ENCODE measurements at regions not wholly inside any gene's neighbourhood (a gene's known extent, or its start where the extent isn't known, plus 50 kb on each side); places are given as distances from the start of the nearest gene placed in this dataset.

GRCh38 chr6:24004659-24005058 lies 121.4 kb upstream of the NRSN1 start:
- no peak for DNase-seq
- TF ChIP-seq POLR2A (IDR thresholded peaks at IDR 0.05): no peak
- TF ChIP-seq CTCF (IDR thresholded peaks at IDR 0.05): no peak
- Histone ChIP-seq H3K27ac (no peak overlapping the region), H3K4me1 (no peaks in the 10 kb centered on the region), H3K9me3 (no peaks in the 10 kb centered on the region), H3K4me3 (no peak overlapping the region), H3K27me3 (no peaks in the 10 kb centered on the region), H3K36me3 (no peaks in the 10 kb centered on the region)
- intact Hi-C loops (cut with DNase I): no loop called here
- ATAC-seq: no peak
- WGBS (ENCODE audit: insufficient coverage, low coverage, low lambda C conversion rate, missing lambda C conversion rate): 6% methylated on average over 1 of the region's 1 CpG

GRCh38 chr6:24006254-24006653 lies 119.8 kb upstream of the NRSN1 start:
- Histone ChIP-seq H3K9me3 (no peaks in the 10 kb centered on the region), H3K27me3 (no peaks in the 10 kb centered on the region), H3K4me3 (no peak overlapping the region), H3K27ac (no peak overlapping the region), H3K36me3 (no peaks in the 10 kb centered on the region), H3K4me1 (no peaks in the 10 kb centered on the region)
- no peak for DNase-seq
- TF ChIP-seq CTCF (IDR thresholded peaks at IDR 0.05) (no peak), POLR2A (IDR thresholded peaks at IDR 0.05) (no peak)
- no peak for ATAC-seq
- intact Hi-C loops (cut with DNase I): no loop called here

- Histone ChIP-seq H3K27me3 (no peaks in the 10 kb centered on the region), H3K27ac (no peak overlapping the region), H3K4me1 (no peaks in the 10 kb centered on the region), H3K36me3 (no peaks in the 10 kb centered on the region), H3K4me3 (no peak overlapping the region), H3K9me3 (no peaks in the 10 kb centered on the region)
- TF ChIP-seq POLR2A (IDR thresholded peaks at IDR 0.05) (no peak), CTCF (IDR thresholded peaks at IDR 0.05) (no peak)
- no peak for DNase-seq
- ATAC-seq: no peak
- 35% methylated on average over 4 of the region's 4 CpGs for WGBS (ENCODE audit: insufficient coverage, low coverage, low lambda C conversion rate, missing lambda C conversion rate)
- intact Hi-C loops (cut with DNase I): no loop called here
These were observed 116.7 kb upstream of the NRSN1 start for GRCh38 chr6:24009319-24009718.

GRCh38 chr6:24010133-24010532 lies 115.9 kb upstream of the NRSN1 start:
- WGBS (ENCODE audit: insufficient coverage, low coverage, low lambda C conversion rate, missing lambda C conversion rate): 25% methylated on average over 3 of the region's 3 CpGs

More at GRCh38 chr6:24010133-24010532, 115.9 kb upstream of the NRSN1 start:
- Histone ChIP-seq H3K4me3 (no peak overlapping the region), H3K27me3 (no peaks in the 10 kb centered on the region), H3K27ac (no peak overlapping the region), H3K36me3 (no peaks in the 10 kb centered on the region), H3K9me3 (no peaks in the 10 kb centered on the region), H3K4me1 (no peaks in the 10 kb centered on the region)
- TF ChIP-seq POLR2A (IDR thresholded peaks at IDR 0.05) (no peak), CTCF (IDR thresholded peaks at IDR 0.05) (no peak)
- DNase-seq: no peak
- ATAC-seq: no peak
- intact Hi-C loops (cut with DNase I): no loop called here

Measured in right lobe of liver (tissue), 6 donors.